A549 (cell line): ENCODE measurements at regions not wholly inside any gene's neighbourhood (a gene's known extent, or its start where the extent isn't known, plus 50 kb on each side); places are given as distances from the start of the nearest gene placed in this dataset.

Experiments used
- ATAC-seq, 2 experiments: fragments of 200-7000 bp in 1 of 2; fragments of >200 bp in 1 of 2; cut with Nextera tagmentation in 1 of 2; cut with Tn5 transposase in 1 of 2; 3 replicates each; pipeline versions ENCODE4 v1.8.0 to v1.9.1; 2018 to 2020; ENCODE audit warnings: mild to moderate bottlenecking in 1 of 2, moderate library complexity in 1 of 2
- CTCF ChIA-PET: fragments of 300-600 bp; sonication (Branson Sonifier 250); formaldehyde crosslinking; extraction: SDS; loops from one replicate; lab custom pipeline; 2021; ENCODE audit warnings: antibody characterized with exemption, inconsistent platforms; lab: Yijun Ruan, JAX
- POLR2A ChIA-PET: fragments of 350-600 bp; formaldehyde crosslinking; extraction: SDS; loops from one replicate; lab custom pipeline; 2021; ENCODE audit warnings: antibody characterized with exemption, inconsistent platforms; lab: Yijun Ruan, JAX
- DNase-seq, 2 experiments: peaks; one replicate each; pipeline versions ENCODE4 v3.0.0 to v3.0.0-alpha.2; 2011 to 2016; ENCODE audit warnings: low read depth in 1 of 2, low spot score in 1 of 2
- FAIRE-seq: peaks from 2 replicates; lab custom pipeline; 2011; peaks lifted over from hg19 to GRCh38; lab: Jason Lieb, UNC
- H3K27ac ChIP-seq, 2 experiments: fragments of >200 bp; sonication (Bioruptor Twin); formaldehyde crosslinking; 3 replicates each; pipeline ENCODE4 v1.5.1; 2016 to 2017
- H3K4me1 ChIP-seq: fragments of >200 bp; sonication (Bioruptor Twin); formaldehyde crosslinking; 3 replicates; pipeline ENCODE4 v1.6.1; 2016
- H3K4me2 ChIP-seq: fragments of >200 bp; sonication (Bioruptor Twin); formaldehyde crosslinking; 3 replicates; pipeline ENCODE4 v1.6.1; 2016
- H3K4me3 ChIP-seq: fragments of >200 bp; sonication (Bioruptor Twin); formaldehyde crosslinking; 3 replicates; pipeline ENCODE4 v1.5.1; 2016
- H3K9me3 ChIP-seq: fragments of >200 bp; sonication (Bioruptor Twin); formaldehyde crosslinking; 3 replicates; pipeline ENCODE4 v1.6.1; 2016
- CEBPB ChIP-seq, 2 experiments: fragments of >200 bp in 1 of 2; sonication (Bioruptor Twin) in 1 of 2; formaldehyde crosslinking in 1 of 2; IDR thresholded peaks; 2 replicates each; pipeline ENCODE4 v1.6.1; 2012 to 2016
- CHD2 ChIP-seq: fragments of 150-350 bp; IDR thresholded peaks from 2 replicates; pipeline ENCODE4 v1.6.1; 2014; ENCODE audit warnings: low read length; ENCODE audit not compliant: partially characterized antibody
- CHD4 ChIP-seq: fragments of 200-600 bp; sonication (generic); IDR thresholded peaks from 2 replicates; pipeline ENCODE4 v1.6.1; 2016; ENCODE audit warnings: antibody characterized with exemption, mild to moderate bottlenecking, borderline replicate concordance
- GATA3 ChIP-seq: IDR thresholded peaks from 2 replicates; pipeline ENCODE4 v1.6.1; 2012; ENCODE audit warnings: borderline replicate concordance
- HDAC2 ChIP-seq: fragments of 200-600 bp; sonication (generic); IDR thresholded peaks from 2 replicates; pipeline ENCODE4 v1.6.1; 2016
- HEYL ChIP-seq: fragments of 250-450 bp; sonication (Bioruptor Pico); IDR thresholded peaks from 2 replicates; pipeline ENCODE4 v1.8.0; 2021; ENCODE audit warnings: mild to moderate bottlenecking, moderate library complexity
- HOXA7 ChIP-seq: fragments of 250-450 bp; sonication (Bioruptor Pico); IDR thresholded peaks from 2 replicates; pipeline ENCODE4 v1.5.0; 2020; ENCODE audit warnings: mild to moderate bottlenecking, moderate library complexity
- HOXB5 ChIP-seq: fragments of 250-450 bp; sonication (Bioruptor Pico); IDR thresholded peaks from 2 replicates; pipeline ENCODE4 v1.5.0; 2020; ENCODE audit warnings: mild to moderate bottlenecking, moderate library complexity
- MAFK ChIP-seq: fragments of 450-650 bp; IDR thresholded peaks from 2 replicates; pipeline ENCODE4 v1.6.1; 2014; ENCODE audit not compliant: partially characterized antibody
- MAZ ChIP-seq: fragments of 150-350 bp; IDR thresholded peaks from 2 replicates; pipeline ENCODE4 v1.6.1; 2014; ENCODE audit warnings: antibody characterized with exemption, low read depth, low read length, borderline replicate concordance
- MYC ChIP-seq: IDR thresholded peaks from 2 replicates; pipeline ENCODE4 v1.6.1; 2012; ENCODE audit warnings: mild to moderate bottlenecking, inconsistent platforms, low read length, improper control_type of control experiment, borderline replicate concordance
- NR3C1 ChIP-seq: fragments of >200 bp; sonication (Bioruptor Twin); formaldehyde crosslinking; IDR thresholded peaks from 3 replicates; pipeline ENCODE4 v1.6.1; 2017
- POLR2A ChIP-seq: IDR thresholded peaks from 2 replicates; pipeline ENCODE4 v1.6.1; 2012; ENCODE audit warnings: mild to moderate bottlenecking, low read length
- POLR2AphosphoS2 ChIP-seq: conservative IDR thresholded peaks from 2 replicates; pipeline ENCODE4 v1.6.1; 2012; ENCODE audit warnings: low read length, improper control_type of control experiment, inconsistent platforms
- RAD21 ChIP-seq, 2 experiments: fragments of >200 bp in 1 of 2; sonication (Bioruptor Twin) in 1 of 2; formaldehyde crosslinking in 1 of 2; IDR thresholded peaks in 1 of 2; conservative IDR thresholded peaks in 1 of 2; 2 replicates in 1 of 2; 3 replicates in 1 of 2; pipeline ENCODE4 v1.6.1; 2012 to 2018; ENCODE audit warnings: inconsistent platforms in 1 of 2
- RARB ChIP-seq: fragments of 250-450 bp; sonication (Bioruptor Pico); IDR thresholded peaks from 2 replicates; pipeline ENCODE4 v1.8.0; 2021; ENCODE audit warnings: mild to moderate bottlenecking, moderate library complexity
- RFX5 ChIP-seq: fragments of 450-650 bp; IDR thresholded peaks from 2 replicates; pipeline ENCODE4 v1.7.1; 2014; ENCODE audit warnings: antibody characterized with exemption, mild to moderate bottlenecking, moderate library complexity
- ZC3H11A ChIP-seq: fragments of 450-650 bp; IDR thresholded peaks from 2 replicates; pipeline ENCODE4 v1.6.1; 2014; ENCODE audit warnings: antibody characterized with exemption, mild to moderate bottlenecking
- WGBS: methylation state at CpG from one replicate; pipeline ENCODE4 v1.1.6; 2017; ENCODE audit errors: missing lambda C conversion rate; 5-methylcytosine and 5-hydroxymethylcytosine counted together
- TF ChIP-seq, protein P1 (sequence below): fragments of >200 bp; sonication (Bioruptor Twin); formaldehyde crosslinking; IDR thresholded peaks from 3 replicates; pipeline ENCODE4 v1.5.1; 2016
- TF ChIP-seq, protein P2 (sequence below): fragments of 200-600 bp; sonication (generic); IDR thresholded peaks from 2 replicates; pipeline ENCODE4 v1.6.1; 2016; ENCODE audit warnings: antibody characterized with exemption, mild to moderate bottlenecking, moderate library complexity
- TF ChIP-seq, protein P3 (sequence below): IDR thresholded peaks from 2 replicates; pipeline ENCODE4 v1.6.1; 2012
- TF ChIP-seq, protein P4 (sequence below): fragments of >200 bp; sonication (Bioruptor Twin); formaldehyde crosslinking; IDR thresholded peaks from 2 replicates; pipeline ENCODE4 v1.6.1; 2016

DNA sequence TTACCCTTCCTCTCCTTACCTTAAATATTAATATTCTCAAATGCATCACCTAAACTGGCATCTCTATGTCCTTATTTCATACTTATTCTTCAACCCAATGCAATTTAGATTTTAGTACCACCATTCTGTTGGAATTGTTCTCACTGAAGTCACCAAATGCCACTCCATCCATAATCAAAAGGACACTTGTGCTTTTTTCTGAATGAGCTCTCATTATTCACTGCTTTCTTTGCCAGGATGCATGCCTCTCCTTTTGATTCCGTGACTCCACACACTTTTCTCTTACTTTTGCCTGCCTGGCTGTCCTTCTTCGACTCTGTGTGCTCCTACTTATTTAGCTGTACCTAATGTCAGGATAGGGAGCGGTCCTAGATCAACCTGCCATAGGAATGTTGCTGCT is 633.1 kb upstream of the BOD1L1 start (continued):
- no peak for TF ChIP-seq POLR2A
- no peak for TF ChIP-seq HEYL (CRISPR knock-in tag)
- TF ChIP-seq HDAC2 = no peak
- no peak for TF ChIP-seq MYC
- TF ChIP-seq MAZ = no peak
- TF ChIP-seq CEBPB (IDR thresholded peaks at IDR 0.05) = no peak

DNA sequence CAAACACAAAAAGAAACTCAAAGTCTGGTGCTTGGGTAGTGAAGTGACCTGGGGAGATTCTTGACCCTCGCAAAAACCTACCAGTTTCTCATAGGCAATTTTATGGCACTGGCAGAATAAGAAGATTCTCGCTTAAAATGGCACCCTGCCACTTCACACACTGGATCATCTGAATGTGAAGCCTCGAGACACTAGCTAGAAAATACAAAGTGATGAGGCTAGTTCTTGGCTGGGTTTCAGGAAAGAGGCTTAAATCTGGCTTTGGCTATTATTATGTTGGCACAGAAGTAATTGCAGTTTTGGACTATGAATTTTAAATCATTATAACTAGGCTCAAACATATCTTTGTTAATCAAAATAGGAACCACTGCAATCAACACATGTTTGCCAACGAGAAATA is 634.7 kb upstream of the BOD1L1 start:
- ChIA-PET CTCF (no interaction called here), POLR2A (no interaction called here)
- Histone ChIP-seq H3K4me2 (no peak overlapping the region), H3K4me1 (no peaks in the 10 kb centered on the region), H3K4me3 (no peak overlapping the region), H3K27ac (no peak overlapping the region), H3K9me3 (no peaks in the 10 kb centered on the region)
- DNase-seq (no peak), ATAC-seq (no peak), FAIRE-seq (no peak)
- 59% methylated on average over 4 of the region's 4 CpGs for WGBS
- TF ChIP-seq RARB (no peak), MAZ (no peak), ZC3H11A (no peak), CHD4 (no peak), RFX5 (no peak), POLR2AphosphoS2 (no peak), HOXA7 (CRISPR knock-in tag) (no peak), GATA3 (no peak), CHD2 (no peak), NR3C1 (no peak), HOXB5 (CRISPR knock-in tag) (no peak), MAFK (no peak), HEYL (CRISPR knock-in tag) (no peak), RAD21 (conservative IDR thresholded peaks at IDR 0.05 in 1 of 2, IDR thresholded peaks at IDR 0.05 in 1 of 2) (no peak)
- TF ChIP-seq, protein P1, sequence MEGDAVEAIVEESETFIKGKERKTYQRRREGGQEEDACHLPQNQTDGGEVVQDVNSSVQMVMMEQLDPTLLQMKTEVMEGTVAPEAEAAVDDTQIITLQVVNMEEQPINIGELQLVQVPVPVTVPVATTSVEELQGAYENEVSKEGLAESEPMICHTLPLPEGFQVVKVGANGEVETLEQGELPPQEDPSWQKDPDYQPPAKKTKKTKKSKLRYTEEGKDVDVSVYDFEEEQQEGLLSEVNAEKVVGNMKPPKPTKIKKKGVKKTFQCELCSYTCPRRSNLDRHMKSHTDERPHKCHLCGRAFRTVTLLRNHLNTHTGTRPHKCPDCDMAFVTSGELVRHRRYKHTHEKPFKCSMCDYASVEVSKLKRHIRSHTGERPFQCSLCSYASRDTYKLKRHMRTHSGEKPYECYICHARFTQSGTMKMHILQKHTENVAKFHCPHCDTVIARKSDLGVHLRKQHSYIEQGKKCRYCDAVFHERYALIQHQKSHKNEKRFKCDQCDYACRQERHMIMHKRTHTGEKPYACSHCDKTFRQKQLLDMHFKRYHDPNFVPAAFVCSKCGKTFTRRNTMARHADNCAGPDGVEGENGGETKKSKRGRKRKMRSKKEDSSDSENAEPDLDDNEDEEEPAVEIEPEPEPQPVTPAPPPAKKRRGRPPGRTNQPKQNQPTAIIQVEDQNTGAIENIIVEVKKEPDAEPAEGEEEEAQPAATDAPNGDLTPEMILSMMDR = no peak
- TF ChIP-seq, protein P2, sequence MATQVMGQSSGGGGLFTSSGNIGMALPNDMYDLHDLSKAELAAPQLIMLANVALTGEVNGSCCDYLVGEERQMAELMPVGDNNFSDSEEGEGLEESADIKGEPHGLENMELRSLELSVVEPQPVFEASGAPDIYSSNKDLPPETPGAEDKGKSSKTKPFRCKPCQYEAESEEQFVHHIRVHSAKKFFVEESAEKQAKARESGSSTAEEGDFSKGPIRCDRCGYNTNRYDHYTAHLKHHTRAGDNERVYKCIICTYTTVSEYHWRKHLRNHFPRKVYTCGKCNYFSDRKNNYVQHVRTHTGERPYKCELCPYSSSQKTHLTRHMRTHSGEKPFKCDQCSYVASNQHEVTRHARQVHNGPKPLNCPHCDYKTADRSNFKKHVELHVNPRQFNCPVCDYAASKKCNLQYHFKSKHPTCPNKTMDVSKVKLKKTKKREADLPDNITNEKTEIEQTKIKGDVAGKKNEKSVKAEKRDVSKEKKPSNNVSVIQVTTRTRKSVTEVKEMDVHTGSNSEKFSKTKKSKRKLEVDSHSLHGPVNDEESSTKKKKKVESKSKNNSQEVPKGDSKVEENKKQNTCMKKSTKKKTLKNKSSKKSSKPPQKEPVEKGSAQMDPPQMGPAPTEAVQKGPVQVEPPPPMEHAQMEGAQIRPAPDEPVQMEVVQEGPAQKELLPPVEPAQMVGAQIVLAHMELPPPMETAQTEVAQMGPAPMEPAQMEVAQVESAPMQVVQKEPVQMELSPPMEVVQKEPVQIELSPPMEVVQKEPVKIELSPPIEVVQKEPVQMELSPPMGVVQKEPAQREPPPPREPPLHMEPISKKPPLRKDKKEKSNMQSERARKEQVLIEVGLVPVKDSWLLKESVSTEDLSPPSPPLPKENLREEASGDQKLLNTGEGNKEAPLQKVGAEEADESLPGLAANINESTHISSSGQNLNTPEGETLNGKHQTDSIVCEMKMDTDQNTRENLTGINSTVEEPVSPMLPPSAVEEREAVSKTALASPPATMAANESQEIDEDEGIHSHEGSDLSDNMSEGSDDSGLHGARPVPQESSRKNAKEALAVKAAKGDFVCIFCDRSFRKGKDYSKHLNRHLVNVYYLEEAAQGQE = no peak
- TF ChIP-seq, protein P3, sequence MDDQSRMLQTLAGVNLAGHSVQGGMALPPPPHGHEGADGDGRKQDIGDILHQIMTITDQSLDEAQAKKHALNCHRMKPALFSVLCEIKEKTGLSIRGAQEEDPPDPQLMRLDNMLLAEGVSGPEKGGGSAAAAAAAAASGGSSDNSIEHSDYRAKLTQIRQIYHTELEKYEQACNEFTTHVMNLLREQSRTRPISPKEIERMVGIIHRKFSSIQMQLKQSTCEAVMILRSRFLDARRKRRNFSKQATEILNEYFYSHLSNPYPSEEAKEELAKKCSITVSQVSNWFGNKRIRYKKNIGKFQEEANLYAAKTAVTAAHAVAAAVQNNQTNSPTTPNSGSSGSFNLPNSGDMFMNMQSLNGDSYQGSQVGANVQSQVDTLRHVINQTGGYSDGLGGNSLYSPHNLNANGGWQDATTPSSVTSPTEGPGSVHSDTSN = no peak
- TF ChIP-seq, protein P4, sequence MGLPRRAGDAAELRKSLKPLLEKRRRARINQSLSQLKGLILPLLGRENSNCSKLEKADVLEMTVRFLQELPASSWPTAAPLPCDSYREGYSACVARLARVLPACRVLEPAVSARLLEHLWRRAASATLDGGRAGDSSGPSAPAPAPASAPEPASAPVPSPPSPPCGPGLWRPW = no peak
